GM21529 (cell line): ENCODE measurements at regions not wholly inside any gene's neighbourhood (a gene's known extent, or its start where the extent isn't known, plus 50 kb on each side); places are given as distances from the start of the nearest gene placed in this dataset.
"Not testable (repeated sequence)": the region's sequence is repeated elsewhere in the genome, so short reads cannot be mapped to it uniquely, and the experiment has no call there.

ENCODE experiments used
- ATAC-seq: cut with Tn5 transposase; IDR thresholded peaks from one replicate; pipeline ENCODE4 v1.9.1; 2021; ENCODE audit not compliant: unreplicated experiment

GRCh38 chr6:2611092-2611491, 139.6 kb downstream of the MYLK4 start:
- ATAC-seq, result no peak

DNA sequence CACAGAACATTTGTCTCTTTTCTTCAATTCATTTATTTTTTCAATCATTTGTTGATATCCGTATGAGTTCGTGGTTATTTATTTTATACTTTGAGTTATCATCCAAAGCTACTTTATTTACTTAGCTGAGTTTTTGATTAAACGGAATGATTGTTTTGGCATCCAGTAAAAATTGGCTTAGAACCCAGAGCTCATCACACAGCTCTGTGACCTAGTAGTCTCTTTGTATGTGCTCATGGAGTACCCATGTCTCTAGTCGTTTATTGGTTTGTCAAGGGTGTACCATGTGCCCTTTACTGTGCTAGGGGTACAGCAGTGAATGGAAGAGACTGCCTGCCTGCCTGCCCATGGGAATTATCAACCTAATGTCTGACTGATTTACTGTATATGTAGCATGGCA, 142.2 kb downstream of the MYLK4 start:
- no peak for ATAC-seq

GRCh38 chr6:2600363-2600762, 150.4 kb downstream of the MYLK4 start:
- ATAC-seq, result no peak

- no peak for ATAC-seq
Measured at GRCh38 chr6:2599817-2600216, 150.9 kb downstream of the MYLK4 start.

- no peak for ATAC-seq
Measured at GRCh38 chr6:2598867-2599266, 151.9 kb downstream of the MYLK4 start.

GRCh38 chr6:2597991-2598390, 152.7 kb downstream of the MYLK4 start:
- no peak for ATAC-seq

GRCh38 chr6:2597457-2597856, 153.3 kb downstream of the MYLK4 start:
- not testable (repeated sequence) for ATAC-seq

DNA sequence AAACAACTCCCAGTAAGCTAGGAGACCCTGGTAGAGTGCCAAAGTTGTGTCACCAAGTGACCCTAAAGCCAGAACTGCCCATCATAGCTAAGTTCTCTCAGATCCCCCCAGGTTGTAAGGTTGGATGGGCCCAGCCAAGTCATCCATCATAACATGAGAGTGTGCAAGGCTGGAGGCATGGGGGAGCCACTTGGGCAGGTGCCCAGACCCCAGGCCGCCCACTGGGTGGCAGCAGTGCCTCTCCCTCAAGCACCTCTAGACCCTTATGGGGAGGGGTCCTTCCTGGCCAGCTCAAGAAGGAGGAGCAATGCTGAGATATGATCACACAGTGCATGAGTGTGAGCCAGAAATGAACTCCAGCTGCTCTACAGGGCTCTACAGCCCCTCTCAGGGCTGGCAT, 154.5 kb downstream of the MYLK4 start:
- ATAC-seq, result no peak

DNA sequence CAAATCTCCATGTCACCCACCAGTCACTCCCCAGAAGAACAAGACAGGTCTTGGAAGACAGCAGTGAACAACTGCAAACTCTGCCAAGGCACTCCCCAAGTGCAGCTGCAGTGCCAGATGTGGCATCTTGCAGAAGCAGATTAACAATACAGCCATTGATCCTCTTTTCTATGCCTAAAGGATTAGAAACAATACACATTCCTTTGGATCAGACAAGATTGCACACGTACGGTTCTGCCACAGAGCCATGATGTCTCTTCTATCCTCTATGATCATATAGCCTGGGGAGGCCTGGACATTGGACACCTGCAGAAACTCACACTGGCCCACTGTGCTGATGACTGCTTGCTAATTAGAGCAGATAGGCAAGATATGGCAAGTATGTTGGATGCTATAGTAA, 155.9 kb downstream of the MYLK4 start:
- no peak for ATAC-seq

DNA sequence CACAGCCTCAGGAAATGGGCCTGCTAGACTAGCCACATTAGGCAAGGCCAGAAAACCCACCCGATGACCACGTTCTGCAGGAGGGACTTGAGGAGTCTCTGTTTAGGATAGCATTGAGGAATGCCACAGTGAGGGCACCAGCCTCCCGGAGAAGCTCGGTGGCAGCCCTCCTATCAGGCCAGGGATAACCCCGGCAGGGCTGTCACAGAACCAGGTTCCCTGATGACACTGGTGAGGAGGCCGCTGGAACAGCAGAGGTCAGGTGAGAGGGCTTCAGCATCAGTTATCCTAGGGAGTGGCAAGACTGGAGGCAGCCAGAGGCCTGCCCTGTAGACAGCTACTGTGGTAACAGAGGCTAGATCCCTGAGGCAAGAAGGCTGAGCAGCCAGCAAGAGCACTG, 157.6 kb downstream of the MYLK4 start:
- ATAC-seq, result no peak

GRCh38 chr6:2589171-2589661, 161.5 kb downstream of the MYLK4 start:
- no peak for ATAC-seq

DNA sequence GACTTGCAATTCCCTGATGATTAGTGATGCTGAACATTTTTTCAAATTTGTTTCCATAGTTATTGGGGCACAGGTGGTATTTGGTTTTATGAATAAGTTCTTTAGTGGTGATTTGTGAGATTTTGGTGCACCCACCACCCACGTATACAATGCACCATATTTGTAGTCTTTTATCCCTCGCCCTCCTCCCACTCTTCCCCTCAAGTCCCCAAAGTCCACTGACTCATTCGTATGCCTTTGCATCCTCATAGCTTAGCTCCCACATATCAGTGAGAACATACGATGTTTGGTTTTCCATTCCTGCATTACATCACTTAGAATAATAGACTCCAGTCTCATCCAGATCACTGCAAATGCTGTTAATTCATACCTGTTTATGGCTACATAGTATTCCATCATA, 167.3 kb downstream of the MYLK4 start:
- ATAC-seq, result no peak

DNA sequence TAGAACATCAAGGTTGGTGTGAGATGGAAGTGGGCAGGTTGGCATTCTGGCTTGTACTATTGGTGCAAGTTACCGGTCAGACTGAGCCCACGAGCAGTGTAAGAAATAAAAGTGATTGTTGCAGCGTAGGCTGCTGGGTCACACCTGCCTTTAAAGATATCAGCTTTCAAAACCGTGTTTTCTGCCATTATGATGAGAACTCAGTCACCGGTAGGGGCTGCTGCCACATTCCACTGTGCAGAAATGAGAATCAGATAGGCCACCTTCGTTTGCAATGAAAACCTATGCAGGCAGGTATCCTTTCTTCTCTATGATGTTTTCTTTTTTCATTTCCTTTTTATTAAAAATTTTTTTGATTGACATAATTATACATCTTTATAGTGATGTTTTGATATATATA, 168.5 kb downstream of the MYLK4 start:
- ATAC-seq, result no peak

- no peak for ATAC-seq
Measured at GRCh38 chr6:2581611-2582010, 169.1 kb downstream of the MYLK4 start.

GRCh38 chr6:2581011-2581410, 169.7 kb downstream of the MYLK4 start:
- ATAC-seq, result no peak

DNA sequence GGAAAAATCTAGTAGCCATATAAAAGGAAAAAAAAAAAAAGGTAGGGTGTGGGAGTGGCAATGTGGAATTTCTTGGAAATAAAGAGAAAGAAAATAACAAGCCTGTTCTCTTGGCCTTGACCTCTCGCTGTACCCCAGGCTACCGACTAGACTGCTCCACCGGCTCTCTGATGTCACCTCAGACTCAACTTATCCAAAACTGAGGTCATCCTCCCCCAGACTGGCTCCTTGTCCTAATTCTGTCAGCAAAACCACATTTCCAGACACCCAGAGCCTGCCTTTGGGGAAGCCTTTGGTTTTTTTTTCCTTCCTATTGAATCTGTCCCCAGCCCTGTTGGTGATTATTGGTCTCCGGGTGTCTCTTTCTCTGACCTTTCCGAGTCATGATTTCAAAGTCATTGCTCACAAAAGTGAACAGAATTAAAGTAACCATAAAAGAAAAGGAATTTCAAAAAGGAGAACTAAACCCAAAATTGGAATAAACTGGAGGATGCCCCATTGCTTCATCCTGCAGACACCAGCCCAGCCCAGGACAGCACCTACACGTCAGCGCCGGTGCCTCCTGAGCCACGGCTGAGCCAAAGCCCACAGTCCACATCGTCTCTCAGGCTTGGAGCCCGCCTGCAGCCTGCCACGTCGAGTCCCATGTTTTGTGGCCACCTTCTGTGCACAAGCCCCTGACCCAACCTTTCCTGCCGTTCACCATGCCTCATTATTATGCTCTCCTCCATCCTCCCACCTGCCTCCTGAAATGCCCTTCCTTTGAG, 170.7 kb downstream of the MYLK4 start:
- no peak for ATAC-seq

- ATAC-seq, result no peak
Measured at GRCh38 chr6:2579241-2579761, 171.4 kb downstream of the MYLK4 start.

DNA sequence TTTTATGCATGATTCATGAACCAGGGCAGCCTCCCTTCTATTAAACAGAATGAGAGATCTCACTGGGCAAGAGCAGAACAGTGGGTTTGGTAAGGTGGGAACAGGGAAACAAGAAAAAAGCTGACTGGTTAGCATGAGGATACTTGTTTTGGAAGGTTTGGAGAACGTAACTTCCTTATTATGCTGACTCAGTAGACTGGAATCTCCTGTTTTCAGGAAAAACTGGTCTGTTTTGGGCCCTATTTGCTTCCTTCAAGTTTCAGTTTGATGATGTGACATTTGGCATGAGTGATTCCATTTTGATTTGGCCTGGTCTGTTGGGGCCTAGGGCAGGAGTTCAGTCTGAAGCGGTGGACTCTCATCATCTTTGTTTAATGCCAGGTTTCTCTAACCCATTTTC, 172.0 kb downstream of the MYLK4 start:
- no peak for ATAC-seq

- ATAC-seq, result no peak
Measured at GRCh38 chr6:2576499-2576898, 174.2 kb downstream of the MYLK4 start.

DNA sequence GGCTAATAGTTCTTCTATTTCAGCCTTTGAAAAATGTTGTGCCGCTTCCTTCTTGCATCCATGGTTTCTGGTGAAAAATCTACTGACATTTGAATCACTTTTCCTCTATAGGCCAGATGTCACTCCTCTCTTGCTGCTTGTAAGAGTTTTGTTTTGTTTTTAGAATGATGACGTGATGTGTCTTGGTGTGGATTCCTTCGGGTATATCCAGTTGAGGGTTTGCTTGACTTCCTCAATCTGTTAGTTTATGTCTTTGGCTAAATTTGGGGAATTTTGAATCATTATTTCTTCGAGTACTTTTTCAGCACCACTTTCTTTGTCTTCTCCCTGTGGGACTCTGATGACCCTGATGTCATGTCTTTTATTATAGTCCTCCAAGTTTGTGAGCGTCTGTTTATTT, 175.5 kb downstream of the MYLK4 start:
- ATAC-seq, result no peak

- ATAC-seq, result not testable (repeated sequence)
Measured at GRCh38 chr6:2569420-2569819, 181.3 kb downstream of the MYLK4 start.

DNA sequence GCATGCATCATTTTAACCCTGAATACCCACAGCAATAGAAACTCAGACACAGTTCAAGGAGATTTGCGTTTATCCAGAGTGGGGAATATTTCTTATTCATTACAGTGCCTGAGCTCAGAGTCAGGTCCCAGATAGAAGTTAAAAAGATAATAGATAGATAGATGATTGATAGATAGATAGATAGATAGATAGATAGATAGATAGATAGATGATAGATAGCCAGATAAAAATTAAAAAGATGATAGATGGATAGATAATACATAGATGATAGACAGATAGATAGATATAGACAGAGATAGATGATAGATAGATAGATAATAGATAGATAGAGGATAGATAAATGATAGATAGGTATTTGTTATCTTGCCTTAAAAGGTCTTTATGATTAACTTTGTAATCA, 184.7 kb downstream of the MYLK4 start:
- no peak for ATAC-seq

DNA sequence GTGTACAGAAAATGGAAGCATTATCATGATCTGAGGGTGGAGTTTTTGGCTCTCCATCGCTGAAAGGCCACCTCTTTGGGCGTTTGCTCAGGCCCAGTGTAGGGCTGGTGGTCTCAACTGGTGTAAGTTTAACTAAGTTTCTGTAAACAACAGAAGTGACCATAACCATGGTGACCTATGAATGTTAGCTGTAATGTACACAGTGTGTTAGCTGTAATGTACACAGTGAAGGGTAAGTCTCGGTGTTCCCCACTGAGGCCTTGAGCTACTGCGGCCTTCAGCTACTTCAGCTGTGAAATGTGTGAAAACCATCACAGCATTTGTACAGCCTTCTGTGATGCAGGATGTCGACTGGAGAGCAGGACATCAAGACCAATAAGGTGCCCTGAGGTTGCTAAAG, 185.2 kb downstream of the MYLK4 start:
- ATAC-seq, result no peak
